HG02973 (cell line): ENCODE measurements at regions not wholly inside any gene's neighbourhood (a gene's known extent, or its start where the extent isn't known, plus 50 kb on each side); places are given as distances from the start of the nearest gene placed in this dataset.

ENCODE experiments used
- ATAC-seq: cut with Tn5 transposase; IDR thresholded peaks from one replicate; pipeline ENCODE4 v1.9.1; 2021; ENCODE audit warnings: moderate library complexity; ENCODE audit not compliant: unreplicated experiment

DNA sequence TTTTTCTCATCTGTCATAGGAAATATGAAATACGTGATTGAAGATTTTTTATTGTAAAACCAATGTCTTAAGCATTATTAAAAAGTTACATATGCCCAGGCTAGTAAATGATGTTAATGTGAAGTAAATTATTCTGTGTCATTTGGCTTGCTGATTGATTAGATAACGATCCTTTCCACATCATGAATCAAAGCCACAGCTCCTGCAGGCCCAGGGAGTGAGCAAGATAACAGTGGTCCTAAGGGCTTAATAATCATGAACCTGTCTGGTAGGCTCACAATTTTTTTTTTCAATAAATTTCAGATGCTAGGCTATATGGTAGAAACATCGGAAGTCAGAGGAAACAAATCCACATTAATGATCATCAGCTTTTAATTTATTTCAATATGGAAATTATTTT, 269.0 kb upstream of the SLC10A2 start:
- no peak for ATAC-seq

DNA sequence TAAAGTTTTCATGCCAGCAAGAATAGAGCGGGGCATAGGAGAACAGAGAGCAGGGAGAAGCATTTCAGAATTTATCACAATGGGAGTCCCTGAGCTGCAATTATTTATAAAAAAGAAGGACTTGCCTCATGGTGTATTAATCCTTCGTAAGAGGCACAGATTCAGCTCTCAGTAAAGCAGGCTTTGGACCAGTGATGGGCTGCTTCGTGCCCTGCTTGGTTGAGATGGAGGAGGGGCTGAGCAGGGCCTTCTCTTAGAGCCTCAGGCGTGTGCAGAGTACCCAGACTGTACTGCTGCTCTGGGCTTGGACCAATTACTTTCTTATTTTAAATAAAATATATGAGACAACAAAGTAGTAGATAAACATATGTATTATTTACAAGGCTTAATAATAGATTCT, 265.7 kb upstream of the SLC10A2 start:
- ATAC-seq, result no peak

DNA sequence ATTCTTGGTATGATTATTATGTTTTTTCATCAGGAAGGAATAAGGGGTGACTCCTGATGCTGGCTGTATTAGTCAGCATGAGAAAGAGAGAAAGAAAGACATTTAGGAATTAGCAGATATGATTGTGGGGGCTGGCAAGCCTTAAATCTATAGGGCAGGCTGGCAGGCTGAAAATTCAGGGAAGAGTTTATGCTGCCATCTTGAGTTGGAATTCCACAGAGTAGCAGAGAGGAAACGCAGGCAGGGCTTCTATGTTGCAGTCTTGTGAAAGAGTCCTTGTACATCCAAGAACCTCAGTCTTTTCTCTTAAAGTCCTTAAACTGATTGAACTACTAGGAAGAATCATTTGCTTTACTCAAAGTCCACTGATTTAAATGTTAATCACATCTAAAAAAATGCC, 262.7 kb upstream of the SLC10A2 start:
- ATAC-seq, result no peak

DNA sequence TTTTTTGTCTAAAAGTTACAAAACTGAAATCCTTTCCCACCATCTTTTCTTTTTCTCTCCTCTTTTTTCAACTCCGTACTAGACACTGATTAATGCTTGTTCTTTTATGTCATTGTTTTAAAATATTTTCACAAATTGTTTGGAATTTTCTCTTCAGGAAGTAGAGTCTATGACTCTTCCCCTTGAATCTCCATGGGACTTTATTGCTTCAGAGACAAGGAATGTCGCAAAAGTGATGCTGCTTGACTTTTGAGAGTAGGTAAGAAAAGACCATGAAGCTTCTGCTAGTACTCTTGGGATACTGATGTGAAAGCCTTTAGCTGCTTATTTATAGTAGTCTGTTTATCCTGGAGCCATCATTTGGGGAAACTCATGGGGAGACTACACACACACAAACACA, 260.1 kb upstream of the SLC10A2 start:
- ATAC-seq, result no peak

DNA sequence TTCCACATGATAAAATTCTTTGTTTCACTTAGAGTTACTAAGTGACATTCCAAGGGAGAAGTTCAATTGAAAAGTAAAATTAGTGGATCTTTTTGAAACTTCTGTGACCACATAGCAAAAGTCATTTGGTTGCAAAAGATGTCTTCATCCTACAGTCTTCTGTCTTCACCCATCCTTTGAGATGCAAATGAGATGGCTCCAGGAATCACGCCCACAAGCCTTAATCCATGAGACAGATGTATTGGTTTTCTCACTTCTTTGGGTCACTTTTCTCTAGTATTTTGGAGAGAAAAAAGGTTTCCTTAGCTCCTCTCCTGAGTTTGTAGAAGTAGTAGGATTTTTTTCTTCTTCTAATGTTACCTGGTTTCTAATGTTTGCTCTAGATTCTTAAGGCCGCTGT, 259.5 kb upstream of the SLC10A2 start:
- ATAC-seq, result no peak

DNA sequence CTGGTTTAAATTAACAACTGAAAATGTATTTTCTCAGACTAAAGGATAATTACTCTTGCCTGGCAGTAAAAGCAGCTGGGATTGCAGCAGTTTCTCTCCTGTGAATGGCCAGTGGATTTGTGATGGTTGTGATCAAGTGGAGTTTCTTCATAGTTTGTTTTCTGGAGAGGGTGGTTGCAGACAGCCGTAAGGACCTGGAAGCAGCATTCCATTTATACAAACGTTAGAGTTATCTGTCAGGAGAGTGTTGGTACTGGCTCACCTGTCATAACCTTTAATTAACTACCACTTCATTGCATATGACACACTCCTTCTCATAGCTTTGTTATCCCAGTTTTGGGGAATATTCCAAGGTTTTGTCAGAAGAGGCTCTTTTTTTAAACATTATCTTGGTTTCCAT, 258.4 kb upstream of the SLC10A2 start:
- no peak for ATAC-seq

DNA sequence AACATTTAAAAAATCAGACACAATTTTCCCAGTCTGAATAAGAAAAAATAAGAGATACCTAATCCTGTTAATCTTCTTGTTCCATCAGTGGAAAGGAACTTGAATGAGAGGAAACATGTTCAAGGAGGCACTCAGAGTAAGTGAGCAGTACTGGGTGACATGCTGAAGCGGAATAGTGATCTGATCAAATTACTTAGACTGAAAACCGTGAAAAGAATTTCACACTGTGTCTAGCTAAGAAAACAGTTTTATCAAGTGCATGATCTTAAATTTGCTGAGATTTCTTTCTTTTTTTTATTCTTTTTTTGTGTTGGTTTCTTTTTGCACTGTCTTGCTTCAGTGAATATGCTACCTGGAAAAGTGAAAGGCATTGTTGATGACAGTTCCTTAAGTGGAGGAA, 249.5 kb upstream of the SLC10A2 start:
- ATAC-seq, result no peak

DNA sequence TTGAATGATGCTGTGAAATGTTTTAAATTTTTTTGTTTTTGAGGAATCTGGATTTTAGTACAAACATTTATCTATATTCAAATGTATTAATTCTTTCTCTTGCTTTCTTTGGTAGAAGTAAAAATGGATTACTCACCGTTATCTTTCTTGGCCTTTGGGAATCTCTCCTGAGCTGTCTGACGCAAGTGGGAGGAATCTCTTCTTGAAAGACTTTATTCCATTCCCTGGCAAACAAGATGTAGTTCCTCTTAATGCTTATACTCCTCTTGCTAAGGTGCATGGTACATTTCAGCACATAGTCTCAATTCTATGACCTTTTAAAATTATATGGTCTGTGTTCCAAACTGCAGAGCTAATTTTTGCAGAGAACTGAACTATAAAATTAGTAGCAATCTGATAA, 246.2 kb upstream of the SLC10A2 start:
- ATAC-seq, result no peak

DNA sequence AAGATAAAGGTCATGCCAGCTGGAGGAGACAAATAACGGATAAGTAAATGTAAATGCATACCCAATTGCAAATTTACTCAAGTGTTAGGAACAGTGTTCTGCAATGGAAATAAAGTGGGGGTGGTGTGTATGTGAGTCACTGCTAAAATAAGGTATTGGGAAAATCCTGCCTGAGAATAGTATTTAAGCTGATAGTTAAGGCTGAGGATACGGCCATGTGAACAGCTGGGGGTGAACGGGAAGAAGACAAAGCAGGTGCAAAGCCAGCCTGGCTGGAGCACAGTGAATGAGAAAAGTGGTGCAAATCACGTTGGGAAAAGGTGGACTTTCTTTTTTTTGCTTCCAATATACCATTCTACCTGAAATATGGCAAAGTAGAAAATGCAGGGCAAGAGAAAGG, 242.4 kb upstream of the SLC10A2 start:
- ATAC-seq, result no peak

DNA sequence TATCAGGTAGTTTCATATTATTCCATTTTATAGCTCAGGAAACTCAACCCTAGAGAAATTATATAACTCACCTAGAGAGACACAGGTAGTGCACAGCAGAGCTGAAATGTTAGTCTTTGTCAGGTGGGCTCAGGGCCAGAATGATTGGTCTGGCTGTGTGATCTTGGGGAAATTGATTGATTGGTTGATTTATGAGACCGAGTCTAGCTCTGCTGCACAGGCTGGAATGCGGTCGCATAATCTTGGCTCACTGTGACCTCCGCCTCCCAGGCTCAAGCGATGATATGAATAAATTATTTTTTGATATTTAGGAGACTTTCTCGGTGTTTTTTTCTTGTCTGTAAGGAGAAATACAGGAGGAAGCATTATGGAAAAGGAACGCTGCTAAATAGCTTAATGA, 239.9 kb upstream of the SLC10A2 start:
- ATAC-seq, result no peak

DNA sequence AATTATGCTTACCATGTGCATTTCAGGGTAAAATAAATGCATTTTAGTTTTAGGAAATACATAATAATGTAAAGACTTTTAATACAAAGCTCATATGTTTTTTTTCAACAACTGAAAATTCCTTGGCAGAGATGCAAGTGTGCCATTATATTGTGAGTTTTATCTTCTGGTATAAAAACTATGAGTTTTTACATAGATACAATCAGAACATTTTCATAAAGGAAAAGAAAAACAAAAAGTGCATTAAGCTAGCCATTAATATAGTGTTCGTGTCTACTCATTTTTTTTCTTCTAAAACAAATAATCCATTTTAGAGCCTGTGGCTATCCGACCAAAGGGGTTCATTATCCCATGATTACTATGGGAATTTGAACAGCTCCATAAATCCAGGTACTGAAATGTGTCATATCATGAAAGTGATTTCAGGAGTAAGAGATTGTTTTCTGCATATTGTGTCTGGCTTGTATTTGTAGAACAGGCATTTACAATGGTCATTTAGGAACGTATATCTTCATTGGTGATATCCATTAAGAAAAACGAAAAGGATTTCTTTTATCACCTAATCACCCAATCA, 236.9 kb upstream of the SLC10A2 start:
- no peak for ATAC-seq

DNA sequence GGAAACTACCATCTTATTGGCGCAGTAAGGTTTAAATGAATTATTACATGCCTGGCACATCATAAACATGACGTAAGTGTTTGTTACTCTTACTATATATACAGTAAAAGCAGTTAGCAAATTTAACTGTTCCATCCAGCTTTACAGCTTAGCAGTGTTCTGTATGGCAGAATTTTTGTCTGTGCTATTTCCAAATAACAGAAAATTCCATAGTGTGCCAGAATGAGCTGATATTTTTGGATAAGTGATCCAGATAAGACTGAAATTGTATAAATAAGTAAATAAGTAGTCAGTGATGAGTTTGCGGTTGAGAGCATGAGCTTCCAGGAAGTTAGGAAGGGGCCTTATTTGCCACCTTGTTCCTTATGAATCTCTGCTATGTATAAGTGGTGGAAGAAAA, 236.5 kb upstream of the SLC10A2 start:
- ATAC-seq, result no peak

DNA sequence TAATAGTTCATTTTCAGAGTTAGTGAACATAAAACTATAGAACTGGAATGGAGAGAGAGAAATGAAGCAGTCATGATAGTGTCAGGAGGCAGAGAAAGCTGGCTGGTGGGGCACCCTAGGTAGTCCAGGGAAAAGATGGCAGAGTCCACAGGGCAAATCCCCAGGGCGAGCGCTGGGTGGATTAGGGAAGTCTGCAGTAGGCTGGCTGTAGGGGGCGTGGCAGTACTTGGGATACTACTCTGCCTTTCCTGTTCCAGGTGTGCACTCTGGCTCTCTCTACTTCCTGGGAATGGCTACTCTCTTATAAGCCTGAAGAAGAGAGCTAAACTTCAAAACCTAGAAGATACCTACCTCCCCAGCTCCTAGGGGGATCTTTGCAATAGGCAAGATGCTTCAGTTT, 232.9 kb upstream of the SLC10A2 start:
- no peak for ATAC-seq

DNA sequence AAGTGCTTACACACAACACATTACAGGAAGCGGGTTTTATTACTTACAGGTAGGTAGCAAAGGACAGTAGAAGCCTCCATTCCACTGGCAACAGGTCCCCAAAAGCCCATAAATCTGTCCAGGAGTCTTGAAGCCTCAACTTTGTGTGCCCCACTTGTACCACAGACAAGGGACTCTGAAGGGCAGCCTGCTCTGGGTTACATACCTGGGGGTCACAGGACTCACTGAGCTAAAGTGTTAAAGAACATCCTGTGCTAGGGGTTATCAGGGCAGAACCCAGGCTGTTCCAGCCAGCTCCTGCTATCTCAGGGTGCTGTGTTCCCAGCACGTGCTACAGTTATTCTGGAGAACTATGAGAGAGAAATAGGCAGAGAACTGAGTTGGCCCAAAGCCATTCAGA, 230.9 kb upstream of the SLC10A2 start:
- no peak for ATAC-seq

DNA sequence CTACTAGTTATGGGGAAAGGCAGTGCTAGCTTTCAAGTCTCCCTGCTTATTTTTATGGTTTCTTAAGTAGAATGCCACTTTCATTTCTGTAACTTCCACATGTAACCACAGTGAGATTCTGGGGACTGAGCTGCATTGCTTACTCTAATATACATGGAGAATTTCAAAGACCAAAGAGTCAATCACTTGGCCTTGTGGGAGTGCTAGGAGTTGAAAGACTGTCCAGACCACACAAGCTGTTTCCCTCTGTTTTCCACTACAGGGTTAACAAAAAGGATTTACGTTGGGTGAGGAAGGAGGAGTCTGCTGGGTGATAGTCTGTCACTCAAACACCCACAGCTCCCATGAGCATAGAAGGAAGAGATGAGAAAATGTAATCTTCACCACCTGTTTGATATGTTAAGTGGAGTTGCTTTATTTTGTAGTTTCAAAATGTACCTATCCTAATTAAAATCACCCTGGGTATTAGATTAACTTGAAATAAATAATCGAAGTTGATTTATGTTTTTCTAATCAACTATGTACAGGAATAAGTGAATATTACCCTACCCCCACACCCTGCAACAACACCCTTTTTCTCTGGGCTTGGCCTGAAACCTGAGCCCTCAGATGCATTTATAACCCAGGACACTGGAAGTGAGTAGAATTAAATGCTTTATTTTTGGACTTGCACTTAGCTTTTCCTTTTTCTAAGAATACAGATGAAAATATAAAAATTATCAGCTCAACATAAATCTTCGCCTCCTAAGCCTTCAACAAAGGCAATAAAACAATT, 225.8 kb upstream of the SLC10A2 start:
- ATAC-seq, result no peak

DNA sequence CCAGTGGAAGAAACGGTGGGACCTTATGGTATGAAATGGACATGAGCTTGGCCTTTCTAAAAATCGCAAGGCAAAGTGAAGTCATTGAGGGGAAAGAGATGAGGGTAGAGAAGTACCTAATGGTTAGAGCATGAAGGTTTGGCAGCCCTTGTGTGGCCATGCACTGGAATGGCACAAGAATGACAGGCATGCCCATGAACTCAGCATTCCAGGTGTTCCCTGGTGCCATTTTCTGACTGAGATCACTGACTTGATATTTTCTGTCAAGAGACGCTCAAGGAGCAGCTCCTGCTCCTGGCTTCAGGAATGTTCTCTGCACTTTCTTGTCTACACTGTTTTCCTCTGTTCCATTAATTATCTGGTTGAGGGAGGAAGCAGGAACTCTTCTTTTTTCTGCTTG, 225.0 kb upstream of the SLC10A2 start:
- ATAC-seq, result no peak

DNA sequence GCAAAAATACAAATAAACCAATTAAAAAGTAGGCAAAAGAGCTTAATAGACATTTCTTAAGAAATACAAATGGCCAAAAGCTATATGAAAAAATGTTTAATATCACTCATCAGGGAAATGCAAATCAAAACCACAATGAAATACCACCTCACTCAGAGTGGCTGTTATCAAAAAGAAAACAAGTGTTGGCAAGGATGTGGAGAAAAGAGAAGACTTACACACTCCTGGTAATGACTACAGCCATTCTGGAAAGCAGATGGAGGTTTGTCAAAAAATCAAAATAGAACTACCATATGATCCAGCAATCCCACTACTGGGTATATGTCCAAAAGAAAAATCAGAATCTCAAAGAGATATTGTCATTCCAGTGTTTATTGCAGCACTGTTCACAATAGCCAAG, 223.5 kb upstream of the SLC10A2 start:
- ATAC-seq, result no peak

DNA sequence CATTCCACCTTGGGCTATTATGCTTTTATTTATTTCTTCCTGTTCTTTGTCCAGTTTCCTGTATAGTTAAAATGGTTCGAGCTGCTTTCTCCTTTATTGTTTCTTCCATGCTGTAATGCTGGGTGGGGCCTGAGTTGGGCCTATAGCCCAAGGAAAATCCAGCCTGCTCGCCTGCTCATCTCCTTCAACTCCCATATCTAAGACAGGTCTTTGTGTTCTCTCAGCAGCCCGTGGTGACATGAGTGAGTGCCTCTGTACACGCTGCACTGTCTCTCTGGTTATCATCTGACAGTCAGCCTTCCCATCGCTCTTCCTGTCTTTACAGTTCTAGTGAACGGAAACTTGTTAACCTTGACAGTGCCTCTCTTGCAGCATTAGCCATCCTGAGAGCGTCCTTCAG, 221.9 kb upstream of the SLC10A2 start:
- ATAC-seq, result no peak

DNA sequence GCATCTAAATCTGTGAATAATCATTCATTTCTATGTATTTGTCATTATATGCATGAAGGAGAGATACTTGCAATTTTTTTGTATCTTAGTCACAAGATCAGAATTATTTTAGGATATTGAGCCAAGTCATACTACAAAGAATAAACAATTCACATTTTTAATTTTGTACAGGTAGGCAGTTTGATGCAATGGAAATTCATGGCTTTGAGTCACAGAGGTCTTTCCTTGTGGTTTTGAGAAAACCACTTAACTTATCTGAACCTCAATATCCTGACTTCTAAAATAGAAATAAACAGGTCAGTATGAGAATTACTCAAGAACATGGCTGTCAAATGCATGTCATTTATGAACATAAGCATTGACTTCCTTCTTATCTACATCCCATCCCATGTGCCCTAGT, 221.4 kb upstream of the SLC10A2 start:
- no peak for ATAC-seq

DNA sequence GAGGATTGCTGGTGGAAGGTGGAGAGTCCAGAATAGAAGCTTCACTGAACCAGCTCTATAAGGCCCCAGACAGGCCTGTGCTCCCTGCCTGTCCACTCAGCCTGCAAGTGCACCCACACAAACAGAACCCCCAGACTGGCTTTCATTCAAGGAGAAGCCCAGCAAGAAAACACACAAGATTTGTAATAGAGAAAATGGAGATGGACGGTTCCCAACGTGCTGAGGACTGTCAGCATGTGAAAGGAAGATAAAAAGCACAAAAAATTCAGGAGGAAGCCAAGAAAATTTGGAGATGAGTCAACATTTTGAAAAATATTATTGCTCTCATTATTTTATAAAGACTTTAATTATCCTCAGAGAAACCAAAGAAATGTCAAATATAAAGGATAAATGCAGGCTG, 218.2 kb upstream of the SLC10A2 start:
- ATAC-seq, result no peak

DNA sequence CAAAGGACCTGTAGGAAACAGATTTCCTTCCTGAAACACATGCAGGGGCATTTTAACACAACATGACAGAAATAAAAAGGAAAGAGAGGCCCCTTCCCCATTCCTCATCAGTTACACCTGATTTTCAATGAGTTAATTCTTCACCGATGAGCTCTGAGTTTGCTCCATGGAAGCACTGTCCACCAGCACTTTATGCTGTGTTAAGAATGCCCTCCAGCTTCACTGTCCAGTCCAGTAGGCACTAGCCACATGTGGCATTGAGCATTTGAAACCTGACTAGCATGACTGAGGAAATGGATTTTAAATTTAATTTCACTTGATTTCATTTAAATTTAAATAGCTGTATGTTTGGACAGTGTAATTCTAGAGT, 217.2 kb upstream of the SLC10A2 start:
- no peak for ATAC-seq

DNA sequence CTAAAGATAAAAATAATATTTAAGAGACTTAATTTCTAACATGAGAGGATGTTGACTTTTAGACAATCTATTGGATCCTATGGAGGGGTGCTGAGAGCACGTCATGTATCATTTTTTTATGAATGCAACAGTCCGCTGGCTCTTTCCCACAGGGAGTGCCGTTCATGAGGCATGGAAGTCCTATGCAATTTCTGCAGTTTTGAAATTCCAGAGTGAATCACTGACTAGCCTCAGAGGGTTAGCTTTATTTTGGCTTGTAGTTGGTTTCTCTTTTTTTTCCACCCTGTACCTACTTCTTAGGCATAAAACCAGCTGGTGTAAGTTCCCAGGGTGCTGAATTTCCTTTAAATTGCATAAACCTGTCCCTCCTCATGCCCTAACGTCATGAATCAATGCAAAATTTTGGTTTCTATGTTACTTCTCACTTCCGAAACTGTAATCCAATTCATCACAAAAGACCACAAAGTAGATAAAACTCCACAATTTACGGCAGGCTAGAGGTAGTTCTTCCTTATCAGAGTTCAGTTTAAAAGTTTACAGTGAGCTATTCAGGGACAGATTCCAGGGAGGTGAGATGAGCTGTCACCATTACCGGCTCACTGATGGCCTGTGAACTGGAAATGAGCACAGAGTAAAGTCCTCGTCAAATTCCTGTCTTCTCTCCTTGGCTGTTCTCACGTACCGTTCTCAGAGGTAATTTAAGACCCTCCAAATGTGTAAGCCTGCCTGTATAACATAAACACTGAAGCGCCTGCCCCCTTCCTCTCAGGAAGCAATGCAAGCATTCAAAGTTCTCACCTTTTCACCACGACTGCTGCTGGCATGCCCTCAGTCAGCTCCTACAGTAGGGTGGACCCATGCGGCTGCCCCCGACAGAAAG, 216.6 kb upstream of the SLC10A2 start:
- ATAC-seq, result no peak
